ENCODE measurements at regions not wholly inside any gene's neighbourhood (a gene's known extent, or its start where the extent isn't known, plus 50 kb on each side); places are given as distances from the start of the nearest gene placed in this dataset.

DNA sequence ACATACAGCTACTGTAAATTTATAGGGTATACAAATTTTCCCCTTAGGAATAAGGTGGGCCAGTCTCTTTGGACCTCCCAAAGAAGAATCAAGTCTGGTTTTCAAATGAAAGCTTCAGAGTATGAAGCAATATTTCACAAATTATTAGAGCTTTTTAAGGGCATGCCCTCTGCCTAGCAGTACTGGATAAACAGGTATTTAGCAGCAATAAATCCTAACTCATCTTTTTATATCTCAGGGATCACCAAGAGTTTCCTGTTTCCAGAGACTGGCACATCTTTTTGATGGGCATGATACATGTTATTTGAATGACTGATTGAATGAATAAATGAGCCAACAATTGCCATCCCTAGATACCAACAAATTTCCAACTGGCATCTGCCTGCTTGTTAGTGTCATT, 190.4 kb downstream of the NRIP1 start:
- Histone ChIP-seq H3K27me3 (no peaks in the 10 kb centered on the region), H3K9me3 (no peaks in the 10 kb centered on the region), H3K4me3 (no peak overlapping the region), H3K4me1 (ENCODE audit: insufficient read depth) (peaks cover 2% of the 10 kb centered on the region), H3K27ac (no peak overlapping the region), H3K36me3 (no peaks in the 10 kb centered on the region)
- TF ChIP-seq, protein P1, sequence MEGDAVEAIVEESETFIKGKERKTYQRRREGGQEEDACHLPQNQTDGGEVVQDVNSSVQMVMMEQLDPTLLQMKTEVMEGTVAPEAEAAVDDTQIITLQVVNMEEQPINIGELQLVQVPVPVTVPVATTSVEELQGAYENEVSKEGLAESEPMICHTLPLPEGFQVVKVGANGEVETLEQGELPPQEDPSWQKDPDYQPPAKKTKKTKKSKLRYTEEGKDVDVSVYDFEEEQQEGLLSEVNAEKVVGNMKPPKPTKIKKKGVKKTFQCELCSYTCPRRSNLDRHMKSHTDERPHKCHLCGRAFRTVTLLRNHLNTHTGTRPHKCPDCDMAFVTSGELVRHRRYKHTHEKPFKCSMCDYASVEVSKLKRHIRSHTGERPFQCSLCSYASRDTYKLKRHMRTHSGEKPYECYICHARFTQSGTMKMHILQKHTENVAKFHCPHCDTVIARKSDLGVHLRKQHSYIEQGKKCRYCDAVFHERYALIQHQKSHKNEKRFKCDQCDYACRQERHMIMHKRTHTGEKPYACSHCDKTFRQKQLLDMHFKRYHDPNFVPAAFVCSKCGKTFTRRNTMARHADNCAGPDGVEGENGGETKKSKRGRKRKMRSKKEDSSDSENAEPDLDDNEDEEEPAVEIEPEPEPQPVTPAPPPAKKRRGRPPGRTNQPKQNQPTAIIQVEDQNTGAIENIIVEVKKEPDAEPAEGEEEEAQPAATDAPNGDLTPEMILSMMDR (IDR thresholded peaks at IDR 0.05), result no peak
- no peak for TF ChIP-seq EP300 (IDR thresholded peaks at IDR 0.05)
- DNase-seq, result no peak
- intact Hi-C loops (cut with DNase I), result no loop called here

DNA sequence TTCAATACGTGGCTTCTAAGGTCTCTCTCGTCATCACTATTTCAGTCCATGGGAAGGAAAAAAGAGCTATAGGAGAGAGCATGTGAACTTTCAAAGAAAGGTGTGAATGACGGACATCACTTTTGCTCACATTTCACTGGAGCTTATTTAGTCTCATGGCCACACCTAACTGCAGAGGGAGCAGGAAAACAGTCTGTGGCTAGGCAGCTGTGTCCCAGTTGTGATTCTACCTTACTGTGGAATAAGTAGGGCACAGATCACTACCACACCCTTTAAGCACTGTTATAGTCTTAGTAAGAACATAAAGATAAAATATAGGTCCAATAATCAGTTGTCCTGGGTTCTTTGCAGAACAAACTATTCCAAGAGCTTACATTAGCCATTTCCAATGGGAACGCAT, 192.9 kb downstream of the NRIP1 start:
- TF ChIP-seq POLR2A (IDR thresholded peaks at IDR 0.05), result no peak
- TF ChIP-seq EP300 (IDR thresholded peaks at IDR 0.05), result no peak
- TF ChIP-seq, protein P1 (IDR thresholded peaks at IDR 0.05), result no peak
- Histone ChIP-seq H3K27me3 (no peaks in the 10 kb centered on the region), H3K4me3 (no peak overlapping the region), H3K27ac (no peak overlapping the region), H3K36me3 (no peaks in the 10 kb centered on the region), H3K4me1 (ENCODE audit: insufficient read depth) (peaks cover 2% of the 10 kb centered on the region), H3K9me3 (no peaks in the 10 kb centered on the region)
- WGBS, 3 donors, result 94 to 96% (median 96%) methylated on average over 4 of the region's 4 CpGs
- no peak for DNase-seq
- intact Hi-C loops (cut with DNase I), result no loop called here

DNA sequence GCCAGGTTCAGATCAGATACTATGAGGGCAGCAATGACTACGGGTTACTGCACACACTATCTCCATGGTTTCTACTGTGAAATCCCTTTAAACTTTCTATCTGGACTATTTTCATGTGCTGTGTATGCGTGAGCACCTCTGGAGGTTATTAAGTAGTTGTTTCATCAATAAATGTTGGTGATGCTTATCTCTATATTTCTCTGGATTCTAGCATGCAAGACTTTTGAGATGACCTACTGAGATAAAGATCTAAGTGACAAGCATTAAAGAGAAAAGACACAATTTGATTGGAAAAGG, 194.0 kb downstream of the NRIP1 start:
- Histone ChIP-seq H3K27me3 (no peaks in the 10 kb centered on the region), H3K4me1 (ENCODE audit: insufficient read depth) (peaks cover 2% of the 10 kb centered on the region), H3K27ac (no peak overlapping the region), H3K4me3 (no peak overlapping the region), H3K9me3 (no peaks in the 10 kb centered on the region), H3K36me3 (no peaks in the 10 kb centered on the region)
- WGBS, 3 donors, result 86 to 93% (median 86%) methylated on average over 2 of the region's 2 CpGs
- intact Hi-C loops (cut with DNase I), result no loop called here
- DNase-seq, result no peak
- TF ChIP-seq POLR2A (IDR thresholded peaks at IDR 0.05), result no peak
- no peak for TF ChIP-seq EP300 (IDR thresholded peaks at IDR 0.05)
- TF ChIP-seq, protein P1 (IDR thresholded peaks at IDR 0.05), result no peak

DNA sequence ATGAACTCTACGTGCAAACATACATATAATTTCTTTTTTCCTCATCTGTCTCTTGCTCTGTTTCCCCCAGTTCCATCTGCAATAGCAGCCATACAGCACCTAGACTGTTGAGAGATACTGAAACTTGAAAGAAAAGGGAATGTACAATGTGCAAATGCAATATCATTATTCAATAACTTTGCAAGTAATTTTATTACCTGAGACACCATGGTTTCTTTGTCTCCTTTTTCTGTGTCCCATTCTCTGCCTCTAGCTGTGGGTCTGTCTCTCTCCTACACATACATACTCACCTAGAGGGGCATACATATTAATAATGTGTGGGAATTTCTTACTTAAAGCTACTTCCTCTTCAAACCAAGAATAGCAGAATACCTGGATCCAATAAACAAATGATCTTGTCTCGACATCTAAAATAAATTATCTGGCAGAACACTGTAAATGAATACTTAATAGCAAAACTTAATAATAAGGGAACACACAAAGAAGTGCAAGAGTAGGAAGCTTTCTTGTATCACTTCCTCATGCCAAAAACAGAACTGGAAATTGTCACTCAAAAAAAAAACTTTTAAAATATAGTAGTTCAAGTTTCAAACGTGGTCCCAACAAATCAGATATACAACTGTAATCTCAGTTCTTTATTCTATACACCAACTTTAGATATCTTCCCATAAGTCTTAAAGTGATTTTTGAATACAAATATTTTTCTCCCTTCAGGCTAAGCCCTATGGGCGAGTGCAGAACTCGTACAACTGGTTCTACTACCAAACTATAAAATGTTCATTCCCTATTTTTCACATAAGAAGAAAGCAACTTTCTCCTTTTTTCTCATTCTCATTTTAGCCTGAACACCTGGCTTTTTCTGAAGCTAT, 194.6 kb downstream of the NRIP1 start:
- Histone ChIP-seq H3K27me3 (no peaks in the 10 kb centered on the region), H3K9me3 (no peaks in the 10 kb centered on the region), H3K36me3 (no peaks in the 10 kb centered on the region), H3K27ac (no peak overlapping the region), H3K4me3 (no peak overlapping the region), H3K4me1 (ENCODE audit: insufficient read depth) (peaks cover 1% of the 10 kb centered on the region)
- DNase-seq, result no peak
- no peak for TF ChIP-seq EP300 (IDR thresholded peaks at IDR 0.05)
- TF ChIP-seq POLR2A (IDR thresholded peaks at IDR 0.05), result no peak
- TF ChIP-seq, protein P1 (IDR thresholded peaks at IDR 0.05), result no peak
- WGBS, 3 donors, result 73 to 91% (median 88%) methylated on average over 5 of the region's 5 CpGs
- intact Hi-C loops (cut with DNase I), result loop anchor here in 2 of 4 donors (10.0 kb wide), 1 partner anchor 195 kb away; the partner anchor contains the start of gene NRIP1 (in 2 of the 2)
